HG03060 (cell line): ENCODE measurements at regions not wholly inside any gene's neighbourhood (a gene's known extent, or its start where the extent isn't known, plus 50 kb on each side); places are given as distances from the start of the nearest gene placed in this dataset.

Experiments
- ATAC-seq: cut with Tn5 transposase; IDR thresholded peaks from one replicate; pipeline ENCODE4 v1.9.1; 2021; ENCODE audit warnings: low read depth, moderate number of reproducible peaks; ENCODE audit not compliant: unreplicated experiment

DNA sequence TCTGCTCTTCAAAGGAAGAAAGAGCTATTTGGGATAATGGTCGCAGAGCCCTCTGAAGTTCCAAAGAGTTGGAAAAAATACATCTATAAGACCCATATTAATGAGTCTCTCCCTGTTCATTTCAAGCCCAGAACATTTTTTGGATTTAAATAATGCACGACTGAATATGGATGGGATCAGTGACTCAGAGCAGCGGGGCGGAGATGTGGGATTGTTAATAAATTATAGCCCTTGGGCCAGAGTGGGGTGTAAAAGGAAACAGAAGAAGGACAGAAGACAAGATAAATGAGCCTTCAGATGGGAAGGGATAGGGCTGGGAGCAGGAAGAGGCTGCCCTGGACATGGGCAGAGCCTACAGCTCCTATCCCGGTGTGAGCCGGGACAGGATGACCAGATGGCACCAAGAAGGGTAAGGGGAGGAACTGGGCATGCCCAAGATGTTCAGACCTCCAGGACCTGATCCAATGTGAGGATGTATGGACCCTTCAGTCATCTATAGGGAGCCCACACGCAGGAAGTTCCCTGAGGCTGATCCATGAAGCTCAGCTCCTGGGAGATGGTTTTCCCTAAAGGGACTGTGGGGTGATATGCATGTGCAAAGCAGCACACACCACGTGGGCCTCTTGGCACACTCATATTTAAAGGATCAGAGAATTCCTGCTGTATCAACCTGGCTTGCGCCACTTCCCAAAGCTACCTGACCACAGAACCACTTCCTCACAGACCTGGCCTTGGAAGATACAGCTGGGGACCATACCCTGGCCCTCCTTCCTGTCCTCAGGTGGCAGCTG, 96.1 kb upstream of the PLXNA4 start:
- no peak for ATAC-seq

DNA sequence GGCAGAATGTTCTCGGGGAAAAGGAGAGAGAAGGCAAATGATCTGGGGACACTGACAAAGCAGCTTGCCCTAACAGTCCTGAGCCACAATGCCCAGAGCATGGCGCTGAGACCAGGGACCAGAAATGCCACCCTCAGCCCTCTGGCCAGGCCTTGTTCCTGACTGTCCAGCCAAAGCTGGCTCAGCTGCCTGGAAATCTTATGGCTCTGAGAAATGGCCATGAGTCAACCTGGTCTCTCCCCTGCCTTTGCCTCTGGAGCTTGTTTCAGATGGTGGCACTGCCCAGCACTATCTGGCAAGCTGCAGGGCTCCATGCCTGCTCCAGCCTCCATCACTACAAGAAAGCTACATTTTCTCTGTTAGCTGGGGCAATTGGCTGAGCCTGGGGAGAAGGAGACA, 90.5 kb upstream of the PLXNA4 start:
- ATAC-seq = no peak

DNA sequence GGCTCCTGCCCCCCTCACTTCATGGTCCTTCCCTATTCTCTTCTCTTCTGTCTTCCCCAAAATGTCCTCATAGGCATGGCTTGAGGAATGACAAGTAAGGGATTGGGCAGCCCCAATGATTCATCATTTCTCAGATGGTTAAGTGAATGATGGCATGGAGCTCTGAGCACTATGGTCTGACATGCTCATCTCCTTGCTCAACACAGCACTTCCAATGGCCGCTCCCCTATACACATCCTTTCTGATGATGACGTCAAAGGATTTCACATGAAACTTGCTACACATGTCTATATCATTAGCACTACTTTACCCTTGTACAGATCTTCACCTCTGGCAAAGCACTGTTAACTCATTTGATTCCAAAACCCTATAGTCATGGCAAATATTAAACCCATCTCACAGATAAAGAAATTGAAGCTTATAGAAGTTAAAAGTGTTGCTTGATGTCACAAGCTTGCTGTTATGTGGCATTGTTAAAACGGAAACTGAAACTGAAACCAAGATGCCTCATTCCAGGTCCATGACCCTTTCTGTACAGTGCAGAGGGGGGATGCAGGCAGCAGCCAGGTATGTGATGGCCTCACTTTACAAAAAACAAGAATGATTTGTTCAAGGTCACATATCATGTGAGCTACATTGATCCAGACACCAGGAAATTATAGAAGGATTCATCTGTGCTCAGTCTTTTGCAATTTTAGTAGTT, 90.0 kb upstream of the PLXNA4 start:
- ATAC-seq = no peak

GRCh38 chr7:132656846-132657776, 80.8 kb upstream of the PLXNA4 start:
- ATAC-seq = no peak

GRCh38 chr7:132656341-132656740, 80.1 kb upstream of the PLXNA4 start:
- no peak for ATAC-seq

GRCh38 chr7:132655131-132655727, 79.0 kb upstream of the PLXNA4 start:
- ATAC-seq = no peak

DNA sequence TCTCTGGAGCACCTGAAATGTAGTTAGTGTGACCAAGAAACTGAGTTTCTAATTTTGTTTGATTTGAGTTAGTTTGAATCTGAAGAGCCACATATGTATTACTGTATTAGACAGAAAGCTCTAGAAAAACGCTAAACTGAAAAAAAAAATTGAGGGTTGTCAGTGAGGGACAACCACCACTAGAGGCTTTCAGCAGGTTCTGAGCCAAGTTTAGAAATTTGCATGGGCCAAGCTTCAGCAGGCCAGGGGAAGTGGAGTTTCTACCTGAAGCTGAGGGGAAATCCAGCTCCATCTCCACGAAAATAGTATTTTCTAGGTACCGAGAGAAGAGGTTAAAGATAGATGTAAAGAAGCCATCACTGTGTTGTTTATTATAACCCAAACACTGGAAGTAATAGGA, 77.9 kb upstream of the PLXNA4 start:
- ATAC-seq = peak; percentile 58

- no peak for ATAC-seq
Observed at GRCh38 chr7:132653366-132653930, 77.2 kb upstream of the PLXNA4 start.

GRCh38 chr7:132652507-132652906, 76.2 kb upstream of the PLXNA4 start:
- ATAC-seq = no peak

GRCh38 chr7:132650498-132650897, 74.2 kb upstream of the PLXNA4 start:
- no peak for ATAC-seq

DNA sequence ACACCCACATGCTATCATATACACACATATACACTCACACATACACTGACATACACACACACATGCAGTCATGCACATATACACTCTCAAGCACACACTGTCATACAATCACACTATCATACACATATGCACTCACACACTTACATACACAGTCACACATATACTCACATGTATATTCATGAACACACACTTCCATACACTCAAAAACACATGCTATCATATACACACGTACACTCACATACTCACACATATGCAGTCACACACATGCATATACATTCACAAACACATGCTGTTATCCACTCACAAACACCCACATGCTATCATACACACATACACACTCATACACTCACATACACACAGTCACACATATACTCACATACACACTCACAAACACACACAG, 71.0 kb upstream of the PLXNA4 start:
- no peak for ATAC-seq

GRCh38 chr7:132646052-132646451, 69.8 kb upstream of the PLXNA4 start:
- ATAC-seq = no peak

GRCh38 chr7:132643302-132643701, 67.0 kb upstream of the PLXNA4 start:
- ATAC-seq = no peak

DNA sequence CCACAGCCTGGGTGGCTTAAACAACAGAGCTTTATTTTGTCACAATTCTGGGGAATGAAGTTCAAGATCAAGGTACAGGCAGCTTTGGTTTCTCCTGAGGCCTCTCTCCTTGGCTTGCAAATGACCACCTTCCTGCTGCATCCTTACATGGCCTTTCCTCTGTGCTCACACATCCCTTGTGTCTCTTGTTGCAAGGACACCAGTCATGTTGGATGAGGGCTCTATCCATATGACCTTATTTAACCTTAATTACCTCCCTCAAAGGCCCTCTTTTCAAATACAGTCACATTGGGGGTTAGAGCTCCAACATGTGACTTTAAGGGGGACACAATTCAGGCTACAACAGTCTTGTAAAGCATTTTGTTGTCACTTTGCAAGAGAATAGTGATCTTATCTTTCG, 65.0 kb upstream of the PLXNA4 start:
- no peak for ATAC-seq

DNA sequence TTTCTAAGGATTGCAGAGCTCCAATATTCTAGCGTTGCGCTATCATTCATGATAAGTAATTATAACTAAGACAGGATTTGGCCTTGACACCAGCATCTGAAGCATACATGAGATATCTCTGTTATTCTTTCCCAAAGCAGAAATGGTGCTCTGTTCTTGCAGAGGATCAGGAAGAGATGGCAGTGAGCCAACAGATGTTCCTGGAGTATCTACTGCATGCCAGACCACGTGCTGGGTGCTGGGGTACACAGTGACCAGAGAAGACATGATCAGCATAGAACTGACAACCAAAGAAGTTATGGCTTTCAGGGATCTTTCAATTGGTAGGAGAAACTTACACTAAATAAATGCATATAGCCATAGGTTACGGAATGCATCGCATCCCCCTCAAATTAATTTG, 63.7 kb upstream of the PLXNA4 start:
- ATAC-seq = no peak

DNA sequence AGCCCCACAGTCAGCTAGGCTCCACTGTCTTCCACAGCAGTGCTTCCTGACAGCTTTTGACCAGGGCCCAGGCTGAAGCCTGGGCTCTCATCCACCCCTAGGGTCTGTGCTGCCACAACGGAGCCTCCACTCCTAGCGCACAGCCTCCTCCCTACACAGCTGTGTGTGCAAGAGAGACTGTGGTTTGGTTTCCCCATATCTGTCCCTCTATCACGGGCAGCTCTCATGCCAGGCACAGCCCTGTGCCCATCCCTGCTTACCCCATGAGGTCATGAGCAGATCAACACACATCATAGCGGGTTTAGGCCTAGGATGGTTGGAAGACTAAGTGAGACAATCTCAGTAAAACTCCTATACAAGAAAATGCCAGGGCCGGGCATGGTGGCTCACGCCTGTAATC, 61.7 kb upstream of the PLXNA4 start:
- no peak for ATAC-seq

- no peak for ATAC-seq
Observed at GRCh38 chr7:132636581-132636980, 60.3 kb upstream of the PLXNA4 start.

DNA sequence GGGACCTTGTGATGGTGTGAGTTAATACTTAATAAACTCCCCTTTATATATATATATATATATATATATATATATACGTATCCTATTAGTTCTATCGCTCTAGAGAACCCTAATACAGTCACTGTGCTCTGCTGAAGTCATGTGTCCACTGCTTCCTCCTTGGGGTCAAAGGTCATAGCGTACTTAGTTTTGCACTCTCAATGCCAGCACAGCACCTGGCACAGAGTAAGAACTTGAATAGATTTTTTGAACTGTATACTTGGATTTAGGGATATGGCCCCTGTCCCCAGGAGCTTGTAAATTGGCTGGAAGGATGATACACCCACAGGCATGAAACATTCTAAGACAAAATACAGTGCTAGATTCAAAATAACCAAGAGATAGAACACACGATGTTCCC, 58.9 kb upstream of the PLXNA4 start:
- no peak for ATAC-seq

DNA sequence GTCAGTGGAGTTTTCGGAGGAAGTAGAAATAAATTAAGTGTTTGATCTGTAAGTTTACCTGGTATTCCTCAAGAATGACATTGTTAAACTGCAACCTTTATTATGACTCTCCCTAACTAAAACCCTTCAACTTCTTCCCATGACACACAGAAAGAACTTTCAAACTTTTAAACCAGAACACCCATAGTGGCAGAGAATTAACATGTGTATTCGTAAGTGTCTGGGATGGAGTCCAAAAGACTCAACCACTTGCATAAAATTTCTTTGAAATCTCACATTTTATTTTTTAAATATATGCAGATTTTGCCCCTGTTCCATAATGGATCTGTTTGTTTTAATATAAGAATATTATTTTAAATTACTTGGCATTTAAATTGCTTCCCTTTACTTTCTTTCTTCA, 54.6 kb upstream of the PLXNA4 start:
- ATAC-seq = no peak
